SKM-1 (cell line): ENCODE measurements at regions not wholly inside any gene's neighbourhood (a gene's known extent, or its start where the extent isn't known, plus 50 kb on each side); places are given as distances from the start of the nearest gene placed in this dataset.
"Not testable (repeated sequence)": the region's sequence is repeated elsewhere in the genome, so short reads cannot be mapped to it uniquely, and the experiment has no call there.

Experiments
- DNase-seq: peaks from one replicate; lab custom pipeline; 2025; ENCODE audit not compliant: unreplicated experiment; lab: John Stamatoyannopoulos, UW

DNA sequence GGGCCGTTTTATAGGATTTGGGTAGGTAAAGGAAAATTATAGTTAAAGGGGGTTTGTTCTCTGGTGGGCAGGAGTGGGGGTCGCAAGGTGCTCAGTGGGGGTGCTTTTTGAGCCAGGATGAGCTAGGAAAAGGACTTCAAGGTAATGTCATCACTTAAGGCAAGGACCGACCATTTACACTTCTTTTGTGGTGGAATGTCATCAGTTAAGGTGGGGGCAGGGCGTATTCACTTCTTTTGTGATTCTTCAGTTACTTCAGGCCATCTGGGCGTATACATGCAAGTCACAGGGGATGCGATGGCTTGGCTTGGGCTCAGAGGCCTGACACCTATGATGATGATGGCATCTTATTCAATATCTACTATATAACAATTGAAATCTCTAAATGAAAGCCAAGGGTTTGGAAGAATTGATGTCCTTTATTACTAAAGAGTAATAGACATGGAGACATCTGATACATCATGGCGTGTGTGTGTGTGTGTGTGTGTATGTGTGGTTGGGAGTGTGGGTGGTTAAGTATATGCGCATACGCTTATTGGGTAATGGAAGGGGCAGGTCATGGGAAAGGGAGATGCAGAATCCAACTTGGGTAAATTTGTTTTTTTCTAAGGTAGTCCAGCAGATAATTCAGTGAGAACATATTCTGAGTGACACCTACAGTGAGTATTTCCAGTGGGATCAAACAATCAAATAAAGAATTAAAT is 236.9 kb upstream of the DUSP10 start:
- DNase-seq, result not testable (repeated sequence)

DNA sequence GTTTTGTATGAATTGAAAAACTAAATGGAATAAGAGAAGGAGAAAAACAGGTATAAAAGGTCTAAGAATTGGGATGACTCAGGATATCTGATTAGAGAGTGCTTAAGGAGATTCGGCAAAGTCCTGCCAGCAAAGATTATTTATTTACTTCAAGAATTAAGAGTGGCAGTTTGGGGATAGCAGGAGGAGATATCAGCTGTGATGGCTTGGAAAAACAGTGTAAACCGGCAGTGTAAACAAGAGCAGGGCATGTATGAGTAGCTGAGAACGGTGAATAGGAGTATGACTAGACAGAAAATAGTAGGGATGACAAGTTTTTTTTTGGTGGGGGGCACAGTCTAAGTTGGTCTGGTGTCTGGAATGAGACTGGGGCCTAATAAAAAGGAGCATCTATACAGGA is 231.9 kb upstream of the DUSP10 start:
- not testable (repeated sequence) for DNase-seq

DNA sequence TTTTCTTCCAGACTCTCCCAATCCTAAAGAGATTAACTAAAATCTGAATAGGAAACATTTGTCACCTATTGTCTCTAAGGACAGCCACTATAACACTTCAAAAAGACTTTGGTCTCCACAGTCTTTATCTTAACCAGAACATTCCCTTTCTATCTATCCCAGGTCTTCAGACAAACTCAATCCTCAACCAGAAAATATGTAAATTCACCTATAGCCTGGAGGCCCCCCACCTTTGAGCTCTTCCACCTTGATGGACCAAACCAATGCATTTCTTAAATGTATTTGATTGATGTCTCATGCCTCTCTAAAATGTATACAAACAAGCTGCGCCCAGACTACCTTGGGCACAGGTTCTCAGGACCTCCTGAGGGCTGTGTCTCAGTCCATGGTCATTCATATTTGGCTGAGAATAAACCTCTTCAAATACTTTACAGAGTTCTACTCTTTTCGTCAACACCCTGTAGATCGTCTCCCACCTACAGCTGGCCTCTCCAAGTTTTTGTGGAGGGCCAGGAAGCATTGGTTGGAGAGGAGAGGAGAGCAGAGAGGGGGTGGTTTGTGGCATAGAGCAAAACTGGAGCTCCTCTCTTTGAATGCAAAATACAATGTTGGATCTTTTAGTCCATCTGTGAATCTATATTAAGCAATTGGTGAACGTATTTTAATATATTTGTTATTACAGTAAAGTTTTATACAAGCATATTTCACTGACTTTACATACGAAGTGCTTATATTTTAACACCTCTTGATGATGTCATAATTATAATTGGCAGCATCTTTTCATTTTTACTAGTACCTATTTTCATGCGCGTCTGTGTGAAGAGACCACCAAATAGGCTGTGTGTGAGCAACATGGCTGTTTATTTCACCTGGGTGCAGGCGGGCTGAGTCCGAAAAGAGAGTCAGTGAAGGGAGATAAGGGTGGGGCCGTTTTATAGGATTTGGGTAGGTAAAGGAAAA is 230.7 kb upstream of the DUSP10 start:
- DNase-seq, result no peak

DNA sequence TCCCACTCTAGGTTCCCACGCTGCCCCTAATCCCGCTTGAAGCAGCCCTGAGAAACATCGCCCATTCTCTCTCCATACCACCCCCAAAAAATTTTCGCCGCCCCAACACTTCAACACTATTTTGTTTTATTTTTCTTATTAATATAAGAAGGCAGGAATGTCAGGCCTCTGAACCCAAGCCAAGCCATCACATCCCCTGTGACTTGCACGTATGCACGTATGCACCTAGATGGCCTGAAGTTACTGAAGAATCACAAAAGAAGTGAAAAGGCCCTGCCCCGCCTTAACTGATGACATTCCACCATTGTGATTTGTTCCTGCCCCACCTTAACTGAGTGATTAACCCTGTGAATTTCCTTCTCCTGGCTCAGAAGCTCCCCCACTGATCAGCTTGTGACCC is 229.1 kb upstream of the DUSP10 start:
- DNase-seq, result not testable (repeated sequence)

DNA sequence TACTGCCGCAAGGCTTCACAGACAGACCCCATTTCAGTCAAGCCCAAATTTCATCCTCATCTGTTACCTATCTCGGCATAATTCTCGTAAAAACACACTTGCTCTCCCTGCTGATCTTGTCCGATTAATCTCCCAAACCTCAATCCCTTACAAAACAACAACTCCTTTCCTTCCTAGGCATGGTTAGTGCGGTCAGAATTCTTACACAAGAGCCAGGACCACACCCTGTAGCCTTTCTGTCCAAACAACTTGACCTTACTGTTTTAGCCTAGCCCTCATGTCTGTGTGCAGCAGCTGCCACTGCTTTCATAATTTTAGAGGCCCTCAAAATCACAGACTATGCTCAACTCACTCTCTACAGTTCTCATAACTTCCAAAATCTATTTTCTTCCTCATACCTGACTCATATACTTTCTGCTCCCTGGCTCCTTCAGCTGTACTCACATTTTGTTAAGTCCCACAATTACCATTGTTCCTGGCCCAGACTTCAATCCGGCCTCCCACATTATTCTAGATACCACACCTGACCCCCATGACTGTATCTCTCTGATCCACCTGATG is 227.5 kb upstream of the DUSP10 start:
- not testable (repeated sequence) for DNase-seq

DNA sequence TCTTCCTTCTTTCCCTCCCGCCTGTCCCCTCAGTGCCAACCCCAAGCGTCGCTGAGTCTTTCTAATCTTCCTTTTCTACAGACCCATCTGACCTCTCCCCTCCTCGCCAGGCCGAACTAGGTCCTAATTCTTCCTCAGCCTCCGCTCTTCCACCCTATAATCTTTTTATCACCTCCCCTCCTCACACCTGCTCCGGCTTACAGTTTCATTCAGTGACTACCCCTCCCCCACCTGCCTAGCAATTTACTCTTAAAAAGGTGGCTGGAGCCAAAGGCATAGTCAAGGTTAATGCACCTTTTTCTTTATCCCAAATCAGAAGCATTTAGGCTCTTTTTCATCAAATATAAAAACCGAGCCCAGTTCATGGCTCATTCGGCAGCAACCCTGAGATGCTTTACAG is 225.6 kb upstream of the DUSP10 start:
- not testable (repeated sequence) for DNase-seq

DNA sequence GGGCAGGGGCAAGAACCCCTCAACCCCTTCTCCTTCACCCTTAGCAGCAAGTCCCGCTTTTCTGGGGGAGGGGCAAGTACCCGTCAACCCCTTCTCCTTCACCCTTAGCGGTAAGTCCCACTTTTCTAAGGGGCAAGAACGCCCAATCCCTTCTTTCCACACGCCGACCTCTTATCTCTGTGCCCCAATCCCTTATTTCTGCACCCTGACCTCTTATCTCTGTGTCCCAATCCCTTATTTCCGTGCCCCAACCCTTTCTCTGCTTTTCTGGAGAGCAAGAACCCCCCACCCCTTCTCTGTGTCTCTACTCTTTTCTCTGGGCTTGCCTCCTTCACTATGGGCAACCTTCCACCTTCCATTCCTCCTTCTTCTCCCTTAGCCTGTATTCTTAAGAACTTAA is 225.0 kb upstream of the DUSP10 start:
- DNase-seq, result not testable (repeated sequence)

DNA sequence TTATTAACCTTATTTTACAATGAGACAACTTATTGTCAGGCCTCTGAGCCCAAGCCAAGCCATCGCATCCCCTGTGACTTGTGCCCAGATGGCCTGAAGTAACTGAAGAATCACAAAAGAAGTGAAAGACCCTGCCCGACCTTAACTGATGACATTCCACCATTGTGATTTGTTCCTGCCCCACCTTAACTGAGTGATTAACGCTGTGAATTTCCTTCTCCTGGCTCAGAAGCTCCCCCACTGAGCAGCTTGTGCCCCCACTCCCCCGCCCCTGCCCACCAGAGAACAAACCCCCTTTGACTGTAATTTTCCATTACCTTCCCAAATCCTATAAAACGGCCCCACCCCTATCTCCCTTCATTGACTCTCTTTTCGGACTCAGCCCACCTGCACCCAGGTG is 224.0 kb upstream of the DUSP10 start:
- not testable (repeated sequence) for DNase-seq

DNA sequence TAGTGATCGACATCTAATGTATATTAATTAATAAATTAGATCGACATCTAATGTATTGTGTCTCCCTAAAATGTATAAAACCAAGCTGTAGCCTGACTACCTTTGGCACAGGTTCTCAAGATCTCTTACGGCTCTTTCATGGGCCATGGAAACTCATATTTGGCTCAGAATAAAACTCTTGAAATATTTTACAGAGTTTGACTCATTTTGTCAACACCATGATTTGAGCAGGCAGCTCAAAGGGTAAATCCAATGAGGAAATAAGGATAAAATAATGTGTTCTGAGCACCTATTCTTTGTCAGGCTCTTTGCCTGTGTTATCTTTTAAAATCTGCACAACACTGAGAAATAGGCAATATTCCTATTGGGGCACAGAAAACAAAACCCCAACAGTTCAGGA is 223.4 kb upstream of the DUSP10 start:
- no peak for DNase-seq

DNA sequence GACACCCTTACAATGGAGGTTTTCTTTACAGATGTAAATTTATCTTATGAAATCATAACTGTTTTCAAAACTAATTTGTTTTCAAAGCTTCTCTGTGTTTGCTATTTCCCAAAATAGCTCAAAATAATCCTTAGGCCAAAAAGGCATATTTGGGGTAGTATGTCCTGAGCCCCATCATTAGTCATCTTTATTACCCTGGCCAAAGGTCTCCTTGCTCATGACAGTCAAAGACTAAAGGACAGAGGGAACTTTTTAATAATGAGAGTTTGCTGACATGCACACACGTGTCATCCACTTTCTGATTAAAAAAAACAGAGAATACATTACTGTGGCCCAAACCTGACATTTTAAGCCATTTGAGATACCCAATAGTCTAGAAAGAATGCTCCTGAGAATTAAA is 221.9 kb upstream of the DUSP10 start:
- no peak for DNase-seq

DNA sequence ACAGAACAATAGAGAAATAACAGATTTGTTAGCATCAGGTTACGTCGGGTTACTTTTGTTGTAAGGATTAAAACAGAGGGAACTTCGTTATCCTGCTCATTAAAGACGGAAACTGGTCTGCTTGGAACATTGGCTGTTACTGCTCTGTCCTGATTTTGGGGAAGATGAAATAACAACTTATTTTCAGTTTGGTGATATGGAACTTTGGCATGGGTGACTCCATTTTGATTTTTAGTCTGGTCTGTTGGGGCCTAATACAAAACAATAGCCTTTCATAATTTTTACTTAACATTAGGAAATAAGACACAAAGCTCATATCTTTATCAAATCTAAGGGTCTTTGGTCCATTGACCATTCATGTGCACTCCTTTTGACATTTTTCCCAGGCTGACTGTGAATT is 220.5 kb upstream of the DUSP10 start:
- DNase-seq, result no peak

DNA sequence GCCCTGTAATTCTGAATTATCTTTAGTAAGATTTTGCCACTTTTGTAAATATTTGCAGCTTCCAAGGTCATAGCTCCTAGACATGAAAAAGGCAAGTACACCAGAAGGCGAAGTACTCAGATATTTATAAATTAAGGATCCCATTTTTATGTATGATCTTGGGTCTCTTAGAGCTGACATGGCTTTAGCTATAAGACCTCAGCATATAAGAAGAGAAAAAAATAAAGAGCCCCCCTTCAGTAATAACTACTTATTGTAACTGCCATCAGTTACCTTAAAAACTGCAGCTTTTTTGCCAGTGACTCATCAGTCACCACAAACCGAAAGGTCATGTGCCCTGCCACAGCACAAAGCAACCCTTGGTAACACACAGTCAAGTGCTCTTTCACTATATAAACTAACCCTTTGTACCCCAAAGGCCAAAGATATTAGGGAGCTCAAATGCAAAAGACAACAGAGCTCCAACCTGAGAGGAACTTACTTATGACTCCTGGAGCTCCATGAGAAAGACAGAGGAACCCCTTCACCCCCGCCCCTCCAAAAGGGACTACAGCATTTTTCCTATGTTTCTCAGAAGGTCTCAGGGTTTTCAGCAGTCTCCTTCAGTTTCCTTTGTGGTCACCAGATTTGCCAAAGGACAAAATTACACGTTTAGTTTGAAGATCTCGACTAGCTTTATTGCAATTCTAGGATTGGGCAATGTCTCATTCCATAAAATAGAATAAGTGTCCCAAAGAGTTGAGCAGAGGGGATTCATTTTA is 219.8 kb upstream of the DUSP10 start:
- DNase-seq, result no peak

DNA sequence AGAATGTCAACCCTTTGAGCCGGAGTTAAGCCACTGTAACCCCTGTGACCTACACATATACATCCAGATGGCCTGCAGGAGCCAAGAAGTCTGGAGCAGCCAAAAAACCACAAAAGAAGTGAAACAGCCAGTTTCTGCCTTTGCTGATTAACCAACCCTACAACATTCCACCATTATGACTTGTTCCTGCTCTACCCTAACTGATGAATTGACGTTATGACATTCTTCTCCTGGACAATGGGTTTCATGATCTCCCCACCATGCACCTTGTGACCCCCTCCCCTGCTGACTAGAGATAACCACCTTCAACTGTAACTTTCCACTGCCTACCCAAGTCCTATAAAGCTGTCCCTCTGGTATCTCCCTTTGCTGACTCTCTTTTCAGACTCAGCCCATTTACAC is 216.3 kb upstream of the DUSP10 start:
- DNase-seq, result not testable (repeated sequence)

DNA sequence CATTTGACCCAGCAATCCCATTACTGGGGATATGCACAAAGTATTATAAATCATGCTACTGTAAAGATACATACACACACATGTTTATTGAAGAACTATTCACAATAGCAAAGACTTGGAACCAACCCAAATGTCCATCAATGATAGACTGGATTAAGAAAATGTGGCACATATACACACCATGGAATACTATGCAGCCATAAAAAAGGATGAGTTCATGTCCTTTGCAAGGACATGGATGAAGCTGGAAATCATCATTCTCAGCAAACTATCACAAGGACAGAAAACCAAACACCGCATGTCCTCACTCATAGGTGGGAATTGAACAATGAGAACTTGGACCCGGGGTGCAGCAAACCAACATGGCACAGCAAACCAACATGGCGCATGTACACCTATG is 215.5 kb upstream of the DUSP10 start:
- not testable (repeated sequence) for DNase-seq

DNA sequence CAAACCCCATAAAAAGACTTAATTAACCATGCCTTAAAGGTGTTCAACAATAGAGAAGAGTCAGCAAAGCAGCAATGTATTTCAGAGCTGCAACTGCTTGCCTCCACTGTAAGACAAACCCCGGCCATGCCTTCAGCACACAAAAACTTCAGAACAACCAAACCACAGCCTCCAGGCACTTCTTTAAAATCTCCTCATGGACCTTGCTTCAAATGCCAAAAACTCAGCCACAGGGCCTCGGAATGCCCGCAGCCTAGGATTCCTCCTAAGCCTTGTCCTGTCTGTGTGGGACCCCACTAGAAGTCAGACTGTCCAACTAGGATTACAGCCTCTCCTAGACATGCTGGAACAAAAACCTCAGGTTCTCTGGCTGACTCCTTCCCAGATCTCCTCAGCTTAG is 208.1 kb upstream of the DUSP10 start:
- DNase-seq, result no peak

DNA sequence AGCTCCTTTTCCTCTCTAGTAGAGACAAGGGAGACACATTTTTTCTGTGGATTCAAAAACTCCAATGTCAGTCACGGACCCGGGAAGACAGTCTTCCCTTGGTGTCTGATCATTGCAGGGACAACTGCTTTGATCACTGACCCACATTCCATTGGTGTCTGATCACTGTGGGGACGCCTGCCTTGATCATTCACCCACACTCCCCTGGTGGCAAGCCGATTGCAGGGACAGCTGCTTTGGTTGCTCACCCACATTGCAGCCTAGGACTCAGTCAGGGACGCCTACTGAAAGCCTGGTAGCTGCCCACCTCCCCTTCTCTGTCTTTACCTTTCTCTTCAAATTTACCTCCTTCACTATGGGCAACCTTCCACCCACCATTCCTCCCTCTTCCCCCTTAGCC is 206.6 kb upstream of the DUSP10 start:
- DNase-seq, result no peak

DNA sequence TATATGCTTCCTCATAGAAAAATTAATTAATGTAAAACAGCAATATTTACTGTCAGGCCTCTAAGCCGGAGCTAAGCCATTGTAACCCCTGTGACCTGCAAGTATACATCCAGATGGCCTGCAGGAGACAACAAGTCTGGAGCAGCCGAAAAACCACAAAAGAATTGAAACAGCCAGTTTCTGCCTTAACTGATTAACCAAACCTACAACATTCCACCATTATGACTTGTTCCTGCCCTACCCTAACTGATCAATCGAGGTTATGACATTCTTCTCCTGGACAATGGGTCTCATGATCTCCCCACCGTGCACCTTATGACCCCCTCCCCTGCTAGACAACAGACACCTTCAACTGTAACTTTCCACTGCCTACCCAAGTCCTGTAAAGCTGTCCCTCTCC is 205.8 kb upstream of the DUSP10 start:
- DNase-seq, result no peak

DNA sequence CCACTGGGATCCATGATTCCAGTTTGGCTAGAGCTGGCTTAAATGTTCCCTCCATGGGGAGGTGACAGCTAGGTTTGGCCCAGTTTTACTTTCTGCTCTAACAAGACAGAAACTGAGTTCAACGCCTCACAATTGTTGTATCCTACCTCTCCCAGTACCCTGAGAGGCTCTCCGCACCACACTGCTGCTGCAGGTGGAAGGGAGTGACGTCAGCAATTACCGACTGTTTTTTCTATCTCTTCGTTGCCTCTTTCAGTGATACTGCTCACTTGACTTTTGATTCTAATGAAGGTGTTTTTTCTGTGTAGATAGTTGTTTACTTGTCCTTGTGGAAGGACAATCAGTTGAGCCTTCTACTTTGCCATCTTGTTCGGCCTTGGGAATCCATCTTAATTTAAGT is 204.9 kb upstream of the DUSP10 start:
- DNase-seq, result no peak

DNA sequence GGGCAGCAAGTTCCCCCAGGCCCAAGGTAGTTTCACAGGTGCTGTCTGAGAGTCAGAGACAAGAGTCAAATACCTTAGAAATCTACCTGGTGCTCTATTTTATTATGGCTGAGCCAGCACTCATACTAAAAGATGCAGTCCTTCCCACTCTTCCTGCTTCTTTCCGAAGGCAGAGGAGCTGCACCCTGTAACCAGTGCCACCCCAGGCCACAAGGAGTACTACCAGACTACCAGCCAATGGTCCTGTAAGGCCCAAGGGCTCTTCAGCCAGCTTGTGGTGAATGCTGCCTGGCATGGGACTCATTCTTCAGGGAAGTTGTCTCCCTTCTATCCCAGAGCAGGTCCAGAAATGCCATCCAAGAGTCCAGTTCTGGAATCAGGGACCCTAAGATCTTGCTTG is 203.8 kb upstream of the DUSP10 start:
- no peak for DNase-seq

DNA sequence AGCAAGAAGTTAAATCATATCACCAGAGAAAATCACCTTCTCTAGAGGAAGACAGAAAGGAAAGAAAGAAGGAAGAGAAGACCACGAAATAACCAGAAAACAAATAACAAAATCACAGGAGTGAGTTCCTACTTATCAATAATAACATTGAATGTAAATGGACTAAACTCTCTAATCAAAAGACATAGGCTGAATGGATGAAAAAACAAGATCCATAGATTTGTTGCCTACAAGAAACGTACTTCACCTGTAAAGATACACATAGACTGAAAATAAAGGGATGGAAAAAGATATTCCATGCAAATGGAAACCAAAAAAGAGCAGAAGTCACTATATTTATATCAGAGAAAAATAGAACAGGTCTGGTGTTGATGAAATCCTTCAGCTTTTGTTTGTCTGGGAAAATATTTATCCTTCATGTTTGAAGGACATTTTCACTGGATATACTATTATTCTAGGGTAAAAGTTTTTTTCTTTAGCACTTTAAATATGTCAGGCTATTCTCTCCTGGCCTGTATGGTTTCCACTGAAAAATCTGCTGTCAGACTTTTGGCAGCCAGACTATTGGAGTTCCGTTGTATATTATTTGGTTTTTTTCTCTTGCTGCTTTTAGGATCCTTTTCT is 202.5 kb upstream of the DUSP10 start:
- DNase-seq, result no peak

DNA sequence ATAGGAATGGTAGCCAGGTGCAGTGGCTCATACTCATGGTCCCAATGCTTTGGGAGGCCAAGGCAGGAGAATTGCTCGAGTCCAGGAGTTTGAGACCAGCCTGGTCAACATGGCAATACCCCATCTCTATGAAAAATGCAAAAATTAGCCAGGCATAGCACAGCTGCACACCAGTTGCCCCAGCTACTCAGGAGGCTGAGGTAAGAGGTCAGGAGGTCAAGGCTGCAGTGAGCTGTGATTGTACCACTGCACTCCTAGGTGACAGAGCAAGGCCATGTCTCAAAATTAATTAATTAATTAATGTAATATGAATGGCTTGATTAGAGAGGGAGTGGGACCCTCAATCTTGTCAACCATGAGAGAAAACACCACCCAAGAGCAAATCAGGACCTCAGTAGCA is 198.7 kb upstream of the DUSP10 start:
- DNase-seq, result no peak
